BLaER1 treated with 17β-estradiol and CSF1 and Interleukin-3, amounts not matched to agents 10 nM and 100 nM (cell line): ENCODE measurements at regions not wholly inside any gene's neighbourhood (a gene's known extent, or its start where the extent isn't known, plus 50 kb on each side); places are given as distances from the start of the nearest gene placed in this dataset.
"Not testable (repeated sequence)": the region's sequence is repeated elsewhere in the genome, so short reads cannot be mapped to it uniquely, and the experiment has no call there.

Experiments
- H3K27ac ChIP-seq, 11 experiments: shearing (Covaris generic); formaldehyde crosslinking; 2 replicates each; pipeline ENCODE4 v1.8.1; 2022
- H3K27me3 ChIP-seq, 11 experiments: shearing (Covaris generic); formaldehyde crosslinking; 2 replicates each; pipeline ENCODE4 v1.8.1; 2022
- H3K36me3 ChIP-seq, 11 experiments: shearing (Covaris generic); formaldehyde crosslinking; 2 replicates each; pipeline ENCODE4 v1.8.1; 2022
- H3K4me1 ChIP-seq, 10 experiments: shearing (Covaris generic); formaldehyde crosslinking; 2 replicates each; pipeline ENCODE4 v1.8.1; 2022
- H3K4me2 ChIP-seq, 11 experiments: shearing (Covaris generic); formaldehyde crosslinking; 2 replicates each; pipeline ENCODE4 v1.8.1; 2022
- H3K4me3 ChIP-seq, 10 experiments: shearing (Covaris generic); formaldehyde crosslinking; 2 replicates each; pipeline ENCODE4 v1.8.1; 2022
- H3K9ac ChIP-seq, 11 experiments: shearing (Covaris generic); formaldehyde crosslinking; 2 replicates each; pipeline ENCODE4 v1.8.1; 2022
- H3K9me3 ChIP-seq, 11 experiments: shearing (Covaris generic); formaldehyde crosslinking; replicated peaks in 1 of 11; 2 replicates each; pipeline ENCODE4 v1.8.1; 2022
- H4K20me1 ChIP-seq, 11 experiments: shearing (Covaris generic); formaldehyde crosslinking; 2 replicates each; pipeline ENCODE4 v1.8.1; 2022

- not testable (repeated sequence) for H4K20me1 ChIP-seq, H3K27me3 ChIP-seq, H3K27ac ChIP-seq, H3K4me1 ChIP-seq, H3K9ac ChIP-seq, H3K36me3 ChIP-seq, H3K4me2 ChIP-seq, H3K4me3 ChIP-seq
- H3K9me3 ChIP-seq, result peaks cover 7 to 21% (median 14%) of the 10 kb centered on the region in 11 experiments; a peak in 21 of 22 replicates
Observed at GRCh38 chr12:10453-10852, 56.1 kb upstream of the IQSEC3 start.

- not testable (repeated sequence) for H3K4me1 ChIP-seq, H3K36me3 ChIP-seq, H4K20me1 ChIP-seq, H3K27ac ChIP-seq, H3K4me3 ChIP-seq, H3K9ac ChIP-seq, H3K27me3 ChIP-seq, H3K4me2 ChIP-seq
- H3K9me3 ChIP-seq, result peaks cover 7 to 21% (median 14%) of the 10 kb centered on the region in 11 experiments; a peak in 21 of 22 replicates
Observed at GRCh38 chr12:10879-11812, 55.4 kb upstream of the IQSEC3 start.

- H4K20me1 ChIP-seq, H3K4me3 ChIP-seq, H3K4me1 ChIP-seq: not testable (repeated sequence)
Observed at GRCh38 chr12:12306-12705, 54.3 kb upstream of the IQSEC3 start.

GRCh38 chr12:12725-13640 lies 53.6 kb upstream of the IQSEC3 start:
- H3K27ac ChIP-seq, result 0 out of 22 replicates have a peak overlapping the region, but pooled peaks of 1 of the 11 experiments have one; percentile 1
- H3K27me3 ChIP-seq, H3K9ac ChIP-seq, H4K20me1 ChIP-seq, H3K4me1 ChIP-seq, H3K4me3 ChIP-seq: not testable (repeated sequence)
- H3K4me2 ChIP-seq, result peak overlapping the region in 1 of 11 experiments; percentile 18; a peak in 1 of 22 replicates
- peaks cover 7 to 21% (median 14%) of the 10 kb centered on the region in 11 experiments; a peak in 21 of 22 replicates for H3K9me3 ChIP-seq
- peaks cover 0 to 11% (median 5%) of the 10 kb centered on the region in 11 experiments; a peak in 11 of 22 replicates for H3K36me3 ChIP-seq

More at GRCh38 chr12:12306-12705, 54.3 kb upstream of the IQSEC3 start:
- not testable (repeated sequence) for H3K36me3 ChIP-seq, H3K9ac ChIP-seq, H3K27ac ChIP-seq, H3K4me2 ChIP-seq, H3K27me3 ChIP-seq
- H3K9me3 ChIP-seq, result peaks cover 7 to 21% (median 14%) of the 10 kb centered on the region in 11 experiments; a peak in 21 of 22 replicates

GRCh38 chr12:13841-14240 lies 52.7 kb upstream of the IQSEC3 start:
- H3K9ac ChIP-seq, H3K4me3 ChIP-seq, H3K4me2 ChIP-seq, H3K4me1 ChIP-seq, H3K27me3 ChIP-seq, H3K27ac ChIP-seq, H4K20me1 ChIP-seq: not testable (repeated sequence)
- Histone ChIP-seq H3K36me3 (peaks cover 0 to 13% (median 5%) of the 10 kb centered on the region in 11 experiments; a peak in 11 of 22 replicates), H3K9me3 (peaks cover 7 to 21% (median 14%) of the 10 kb centered on the region in 11 experiments; a peak in 21 of 22 replicates)

- H3K4me3 ChIP-seq, H3K27ac ChIP-seq, H3K9ac ChIP-seq, H3K27me3 ChIP-seq, H3K4me2 ChIP-seq, H3K4me1 ChIP-seq, H4K20me1 ChIP-seq: not testable (repeated sequence)
- peaks cover 0 to 13% (median 5%) of the 10 kb centered on the region in 11 experiments; a peak in 11 of 22 replicates for H3K36me3 ChIP-seq
- peaks cover 7 to 21% (median 14%) of the 10 kb centered on the region in 11 experiments; a peak in 21 of 22 replicates for H3K9me3 ChIP-seq
Observed at GRCh38 chr12:14696-15095, 51.9 kb upstream of the IQSEC3 start.

- Histone ChIP-seq H3K36me3 (peaks cover 0 to 13% (median 6%) of the 10 kb centered on the region in 11 experiments; a peak in 13 of 22 replicates), H3K9me3 (peaks cover 7 to 21% (median 14%) of the 10 kb centered on the region in 11 experiments; a peak in 21 of 22 replicates)
- not testable (repeated sequence) for H3K27ac ChIP-seq, H4K20me1 ChIP-seq, H3K4me1 ChIP-seq, H3K4me3 ChIP-seq, H3K27me3 ChIP-seq, H3K4me2 ChIP-seq, H3K9ac ChIP-seq
Observed at GRCh38 chr12:15381-15780, 51.2 kb upstream of the IQSEC3 start.

- H3K27me3 ChIP-seq, H3K27ac ChIP-seq, H3K9ac ChIP-seq, H3K4me1 ChIP-seq, H3K4me2 ChIP-seq, H3K4me3 ChIP-seq: not testable (repeated sequence)
- peaks cover 7 to 21% (median 14%) of the 10 kb centered on the region in 11 experiments; a peak in 21 of 22 replicates for H3K9me3 ChIP-seq
- peaks cover 6 to 19% (median 12%) of the 10 kb centered on the region in 11 experiments for H3K36me3 ChIP-seq
- H4K20me1 ChIP-seq, result peaks cover 0 to 12% (median 5%) of the 10 kb centered on the region in 11 experiments; a peak in 14 of 22 replicates
Observed at GRCh38 chr12:16019-16418, 50.5 kb upstream of the IQSEC3 start.

- H3K36me3 ChIP-seq, result peaks cover 11 to 25% (median 17%) of the 10 kb centered on the region in 11 experiments
- peaks cover 7 to 19% (median 13%) of the 10 kb centered on the region in 11 experiments; a peak in 21 of 22 replicates for H3K9me3 ChIP-seq
- not testable (repeated sequence) for H3K4me3 ChIP-seq
Observed at GRCh38 chr12:16541-16940, 50.0 kb upstream of the IQSEC3 start.

More at GRCh38 chr12:16541-16940, 50.0 kb upstream of the IQSEC3 start:
- H3K27me3 ChIP-seq, H3K4me2 ChIP-seq, H3K27ac ChIP-seq, H3K9ac ChIP-seq, H3K4me1 ChIP-seq: not testable (repeated sequence)
- peaks cover 3 to 17% (median 11%) of the 10 kb centered on the region in 11 experiments; a peak in 19 of 22 replicates for H4K20me1 ChIP-seq
